ENCODE measurements at regions not wholly inside any gene's neighbourhood (a gene's known extent, or its start where the extent isn't known, plus 50 kb on each side); places are given as distances from the start of the nearest gene placed in this dataset.

- DNase-seq, result no peak
These were observed 132.0 kb upstream of the PRDM1 start for GRCh38 chr6:105954148-105954547.

- DNase-seq, result no peak
These were observed 133.1 kb upstream of the PRDM1 start for GRCh38 chr6:105952772-105953690.

GRCh38 chr6:105952326-105952725, 133.8 kb upstream of the PRDM1 start:
- DNase-seq, result no peak

- no peak for DNase-seq
These were observed 134.8 kb upstream of the PRDM1 start for GRCh38 chr6:105951322-105951721.

GRCh38 chr6:105949869-105950268, 136.3 kb upstream of the PRDM1 start:
- DNase-seq, result no peak

GRCh38 chr6:105943514-105943913, 142.6 kb upstream of the PRDM1 start:
- no peak for DNase-seq

GRCh38 chr6:105941621-105942412, 144.3 kb upstream of the PRDM1 start:
- no peak for DNase-seq

- DNase-seq, result no peak
These were observed 145.1 kb upstream of the PRDM1 start for GRCh38 chr6:105940990-105941389.

- no peak for DNase-seq
These were observed 149.2 kb upstream of the PRDM1 start for GRCh38 chr6:105936972-105937371.

- DNase-seq, result no peak
These were observed 150.7 kb upstream of the PRDM1 start for GRCh38 chr6:105935416-105935815.

GRCh38 chr6:105934708-105935107, 151.4 kb upstream of the PRDM1 start:
- DNase-seq, result no peak

GRCh38 chr6:105932440-105932839, 153.7 kb upstream of the PRDM1 start:
- DNase-seq, result no peak

- no peak for DNase-seq
These were observed 156.5 kb upstream of the PRDM1 start for GRCh38 chr6:105929626-105930025.

GRCh38 chr6:105926318-105926717, 159.8 kb upstream of the PRDM1 start:
- DNase-seq, result no peak

GRCh38 chr6:105925706-105926105, 160.4 kb upstream of the PRDM1 start:
- no peak for DNase-seq

GRCh38 chr6:105921781-105922180, 164.4 kb upstream of the PRDM1 start:
- DNase-seq, result no peak

- no peak for DNase-seq
These were observed 166.1 kb upstream of the PRDM1 start for GRCh38 chr6:105920071-105920470.

GRCh38 chr6:105917038-105917695, 169.0 kb upstream of the PRDM1 start:
- no peak for DNase-seq

GRCh38 chr6:105911106-105911629, 175.0 kb upstream of the PRDM1 start:
- DNase-seq, result no peak

GRCh38 chr6:105909106-105909505, 177.0 kb upstream of the PRDM1 start:
- no peak for DNase-seq

- no peak for DNase-seq
These were observed 178.1 kb upstream of the PRDM1 start for GRCh38 chr6:105907991-105908390.

GRCh38 chr6:105907301-105907700, 178.8 kb upstream of the PRDM1 start:
- no peak for DNase-seq

GRCh38 chr6:105902401-105903031, 183.6 kb upstream of the PRDM1 start:
- DNase-seq, result no peak

All from CD4-positive, alpha-beta T cell treated with Interleukin-17A for 4 hours (primary cell).